ENCODE measurements at regions not wholly inside any gene's neighbourhood (a gene's known extent, or its start where the extent isn't known, plus 50 kb on each side); places are given as distances from the start of the nearest gene placed in this dataset.

DNA sequence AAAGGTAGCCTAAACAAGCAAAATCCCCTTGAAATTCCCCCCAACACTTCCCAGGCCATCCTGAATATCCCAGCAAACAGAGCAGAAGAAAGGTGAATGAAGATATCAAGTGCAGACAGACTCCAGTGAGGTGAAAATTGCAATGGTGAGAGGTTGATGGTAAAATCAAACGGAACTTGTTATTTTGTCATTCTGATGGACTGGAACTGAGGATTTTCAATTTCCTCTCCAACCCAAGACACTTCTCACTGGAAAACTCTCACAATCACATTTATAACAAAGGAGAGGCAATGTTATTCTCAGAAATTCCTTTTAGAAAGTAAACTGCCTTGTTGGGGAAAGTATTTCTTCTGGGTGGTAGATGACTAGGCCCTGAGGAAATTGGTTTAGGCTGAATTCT lies 412.4 kb upstream of the C9orf72 start (continued):
- TF ChIP-seq TCF7L2 (IDR thresholded peaks at IDR 0.05; ENCODE audit: borderline replicate concordance, extremely low read depth, insufficient read depth, insufficient read length), result no peak
- TF ChIP-seq EZH2phosphoT487 (IDR thresholded peaks at IDR 0.05; ENCODE audit: borderline replicate concordance), result no peak

DNA sequence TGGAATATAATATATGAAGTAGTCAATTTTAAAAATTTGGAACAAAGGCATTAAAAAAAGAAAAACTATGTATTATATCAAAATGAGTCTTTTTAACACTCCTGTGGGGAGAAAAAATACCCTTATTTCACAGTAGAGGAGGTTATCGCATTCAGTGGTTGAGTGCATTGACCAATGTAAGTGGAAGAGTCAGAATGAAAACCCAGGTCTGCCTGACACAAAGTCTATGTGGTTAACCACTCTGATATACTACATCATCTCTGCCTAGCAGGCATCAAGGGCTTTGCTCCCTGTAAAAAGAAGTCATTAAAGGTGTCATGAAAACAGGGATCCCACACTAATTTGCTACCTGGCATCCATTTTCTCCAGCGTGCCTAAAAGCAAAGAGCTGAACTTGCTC lies 417.2 kb upstream of the C9orf72 start:
- ChIA-PET CTCF (no interaction called here), RAD21 (ENCODE audit: low non-redundant PET in 1 of 2, low total read pairs in 2 of 2, uncharacterized antibody in 2 of 2, unreplicated experiment in 2 of 2) (no interaction called here), POLR2A (no interaction called here)
- H4K20me1 ChIP-seq (ENCODE audit: insufficient read depth), result no peaks in the 10 kb centered on the region
- H3K9me2 ChIP-seq (ENCODE audit: insufficient read depth), result no peaks in the 10 kb centered on the region
- TF ChIP-seq SRF (IDR thresholded peaks at IDR 0.05; ENCODE audit: low read depth), result no peak
- no peak for TF ChIP-seq ZFX (IDR thresholded peaks at IDR 0.05)
- no peak for TF ChIP-seq FOSL1 (IDR thresholded peaks at IDR 0.05; ENCODE audit: low read depth)
- TF ChIP-seq JUND (IDR thresholded peaks at IDR 0.05), result no peak
- no peak for TF ChIP-seq EGR1 (IDR thresholded peaks at IDR 0.05; ENCODE audit: low read depth)
- TF ChIP-seq TCF7L2 (IDR thresholded peaks at IDR 0.05; ENCODE audit: borderline replicate concordance, extremely low read depth, insufficient read depth, insufficient read length), result no peak
- TF ChIP-seq, protein P1, sequence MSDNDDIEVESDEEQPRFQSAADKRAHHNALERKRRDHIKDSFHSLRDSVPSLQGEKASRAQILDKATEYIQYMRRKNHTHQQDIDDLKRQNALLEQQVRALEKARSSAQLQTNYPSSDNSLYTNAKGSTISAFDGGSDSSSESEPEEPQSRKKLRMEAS (IDR thresholded peaks at IDR 0.05), result no peak
- no peak for TF ChIP-seq POLR2AphosphoS5 (IDR thresholded peaks at IDR 0.05; ENCODE audit: low read depth, low read length)
- TF ChIP-seq, protein P2, sequence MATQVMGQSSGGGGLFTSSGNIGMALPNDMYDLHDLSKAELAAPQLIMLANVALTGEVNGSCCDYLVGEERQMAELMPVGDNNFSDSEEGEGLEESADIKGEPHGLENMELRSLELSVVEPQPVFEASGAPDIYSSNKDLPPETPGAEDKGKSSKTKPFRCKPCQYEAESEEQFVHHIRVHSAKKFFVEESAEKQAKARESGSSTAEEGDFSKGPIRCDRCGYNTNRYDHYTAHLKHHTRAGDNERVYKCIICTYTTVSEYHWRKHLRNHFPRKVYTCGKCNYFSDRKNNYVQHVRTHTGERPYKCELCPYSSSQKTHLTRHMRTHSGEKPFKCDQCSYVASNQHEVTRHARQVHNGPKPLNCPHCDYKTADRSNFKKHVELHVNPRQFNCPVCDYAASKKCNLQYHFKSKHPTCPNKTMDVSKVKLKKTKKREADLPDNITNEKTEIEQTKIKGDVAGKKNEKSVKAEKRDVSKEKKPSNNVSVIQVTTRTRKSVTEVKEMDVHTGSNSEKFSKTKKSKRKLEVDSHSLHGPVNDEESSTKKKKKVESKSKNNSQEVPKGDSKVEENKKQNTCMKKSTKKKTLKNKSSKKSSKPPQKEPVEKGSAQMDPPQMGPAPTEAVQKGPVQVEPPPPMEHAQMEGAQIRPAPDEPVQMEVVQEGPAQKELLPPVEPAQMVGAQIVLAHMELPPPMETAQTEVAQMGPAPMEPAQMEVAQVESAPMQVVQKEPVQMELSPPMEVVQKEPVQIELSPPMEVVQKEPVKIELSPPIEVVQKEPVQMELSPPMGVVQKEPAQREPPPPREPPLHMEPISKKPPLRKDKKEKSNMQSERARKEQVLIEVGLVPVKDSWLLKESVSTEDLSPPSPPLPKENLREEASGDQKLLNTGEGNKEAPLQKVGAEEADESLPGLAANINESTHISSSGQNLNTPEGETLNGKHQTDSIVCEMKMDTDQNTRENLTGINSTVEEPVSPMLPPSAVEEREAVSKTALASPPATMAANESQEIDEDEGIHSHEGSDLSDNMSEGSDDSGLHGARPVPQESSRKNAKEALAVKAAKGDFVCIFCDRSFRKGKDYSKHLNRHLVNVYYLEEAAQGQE (IDR thresholded peaks at IDR 0.05; ENCODE audit: low read depth), result no peak
- TF ChIP-seq, protein P3, sequence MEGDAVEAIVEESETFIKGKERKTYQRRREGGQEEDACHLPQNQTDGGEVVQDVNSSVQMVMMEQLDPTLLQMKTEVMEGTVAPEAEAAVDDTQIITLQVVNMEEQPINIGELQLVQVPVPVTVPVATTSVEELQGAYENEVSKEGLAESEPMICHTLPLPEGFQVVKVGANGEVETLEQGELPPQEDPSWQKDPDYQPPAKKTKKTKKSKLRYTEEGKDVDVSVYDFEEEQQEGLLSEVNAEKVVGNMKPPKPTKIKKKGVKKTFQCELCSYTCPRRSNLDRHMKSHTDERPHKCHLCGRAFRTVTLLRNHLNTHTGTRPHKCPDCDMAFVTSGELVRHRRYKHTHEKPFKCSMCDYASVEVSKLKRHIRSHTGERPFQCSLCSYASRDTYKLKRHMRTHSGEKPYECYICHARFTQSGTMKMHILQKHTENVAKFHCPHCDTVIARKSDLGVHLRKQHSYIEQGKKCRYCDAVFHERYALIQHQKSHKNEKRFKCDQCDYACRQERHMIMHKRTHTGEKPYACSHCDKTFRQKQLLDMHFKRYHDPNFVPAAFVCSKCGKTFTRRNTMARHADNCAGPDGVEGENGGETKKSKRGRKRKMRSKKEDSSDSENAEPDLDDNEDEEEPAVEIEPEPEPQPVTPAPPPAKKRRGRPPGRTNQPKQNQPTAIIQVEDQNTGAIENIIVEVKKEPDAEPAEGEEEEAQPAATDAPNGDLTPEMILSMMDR (IDR thresholded peaks at IDR 0.05 in 2 of 3, conservative IDR thresholded peaks at IDR 0.05 in 1 of 3; ENCODE audit: borderline replicate concordance in 1 of 3, insufficient read depth in 1 of 3, low read depth in 2 of 3, low read length in 2 of 3), result no peak
- no peak for TF ChIP-seq CBX3 (IDR thresholded peaks at IDR 0.05; ENCODE audit: low read depth)
- TF ChIP-seq POLR2A (IDR thresholded peaks at IDR 0.05; ENCODE audit: borderline replicate concordance, extremely low read depth, insufficient read depth, insufficient read length), result no peak
- TF ChIP-seq SP1 (IDR thresholded peaks at IDR 0.05; ENCODE audit: low read depth), result no peak
- TF ChIP-seq, protein P4, sequence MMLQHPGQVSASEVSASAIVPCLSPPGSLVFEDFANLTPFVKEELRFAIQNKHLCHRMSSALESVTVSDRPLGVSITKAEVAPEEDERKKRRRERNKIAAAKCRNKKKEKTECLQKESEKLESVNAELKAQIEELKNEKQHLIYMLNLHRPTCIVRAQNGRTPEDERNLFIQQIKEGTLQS (IDR thresholded peaks at IDR 0.05), result no peak
- no peak for TF ChIP-seq EZH2phosphoT487 (IDR thresholded peaks at IDR 0.05; ENCODE audit: borderline replicate concordance)
- no peak for TF ChIP-seq ELF1 (IDR thresholded peaks at IDR 0.05; ENCODE audit: borderline replicate concordance, low read depth)
- TF ChIP-seq, protein P5, sequence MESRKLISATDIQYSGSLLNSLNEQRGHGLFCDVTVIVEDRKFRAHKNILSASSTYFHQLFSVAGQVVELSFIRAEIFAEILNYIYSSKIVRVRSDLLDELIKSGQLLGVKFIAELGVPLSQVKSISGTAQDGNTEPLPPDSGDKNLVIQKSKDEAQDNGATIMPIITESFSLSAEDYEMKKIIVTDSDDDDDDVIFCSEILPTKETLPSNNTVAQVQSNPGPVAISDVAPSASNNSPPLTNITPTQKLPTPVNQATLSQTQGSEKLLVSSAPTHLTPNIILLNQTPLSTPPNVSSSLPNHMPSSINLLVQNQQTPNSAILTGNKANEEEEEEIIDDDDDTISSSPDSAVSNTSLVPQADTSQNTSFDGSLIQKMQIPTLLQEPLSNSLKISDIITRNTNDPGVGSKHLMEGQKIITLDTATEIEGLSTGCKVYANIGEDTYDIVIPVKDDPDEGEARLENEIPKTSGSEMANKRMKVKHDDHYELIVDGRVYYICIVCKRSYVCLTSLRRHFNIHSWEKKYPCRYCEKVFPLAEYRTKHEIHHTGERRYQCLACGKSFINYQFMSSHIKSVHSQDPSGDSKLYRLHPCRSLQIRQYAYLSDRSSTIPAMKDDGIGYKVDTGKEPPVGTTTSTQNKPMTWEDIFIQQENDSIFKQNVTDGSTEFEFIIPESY (IDR thresholded peaks at IDR 0.05; ENCODE audit: extremely low read depth, insufficient replicate concordance, low read length), result no peak
- no peak for TF ChIP-seq SIN3A (IDR thresholded peaks at IDR 0.05; ENCODE audit: low read depth)
- no peaks in the 10 kb centered on the region for H3K4me1 ChIP-seq (ENCODE audit: control insufficient read depth in 1 of 2, insufficient read depth in 2 of 2, low read length in 2 of 2)
- intact Hi-C loops (cut with micrococcal nuclease), result no loop called here
- no peak overlapping the region for H3K4me3 ChIP-seq (replicated peaks in 1 of 2; ENCODE audit: low read depth in 1 of 2, low read length in 2 of 2)
- H3K9me3 ChIP-seq (ENCODE audit: control insufficient read depth in 1 of 2, insufficient read depth in 1 of 2, low read depth in 1 of 2, low read length in 2 of 2), result peaks cover 0 to 12% of the 10 kb centered on the region in 2 experiments; a peak in 1 of 4 replicates
- no peaks in the 10 kb centered on the region for H3K27me3 ChIP-seq (ENCODE audit: insufficient read depth, low read length)
- BruUV-seq (replicated peaks), result no TSS peak
- H3K9ac ChIP-seq (ENCODE audit: low read length), result no peak overlapping the region
- DNase-seq (ENCODE audit: low read depth, low spot score) (no peak), ATAC-seq (no peak)
- no peak overlapping the region for H3K27ac ChIP-seq (ENCODE audit: low read depth, low read length)
- H3K36me3 ChIP-seq (ENCODE audit: control insufficient read depth in 1 of 2, insufficient read depth in 2 of 2, low read length in 2 of 2), result no peaks in the 10 kb centered on the region
- H3K79me2 ChIP-seq (ENCODE audit: insufficient read depth, low read length), result no peaks in the 10 kb centered on the region
- H3K4me2 ChIP-seq (ENCODE audit: low read length), result no peak overlapping the region
- H2AFZ ChIP-seq (ENCODE audit: low read depth, low read length, poor library complexity, severe bottlenecking), result no peak overlapping the region
